Sigmoid colon (tissue), 6 donors: ENCODE measurements at regions not wholly inside any gene's neighbourhood (a gene's known extent, or its start where the extent isn't known, plus 50 kb on each side); places are given as distances from the start of the nearest gene placed in this dataset.

Experiments used
- DNase-seq: peaks from one replicate; pipeline ENCODE4 v3.0.0-alpha.2; 2019
- H3K27ac ChIP-seq, 4 donors: fragments of 200-600 bp; sonication (generic); one replicate each; pipeline ENCODE4 v1.5.1; 2016 to 2019; ENCODE audit warnings: mild to moderate bottlenecking in 1 of 4
- H3K27me3 ChIP-seq, 3 donors: fragments of 200-600 bp; sonication (generic); one replicate each; pipeline ENCODE4 v1.5.1; 2019; ENCODE audit warnings: mild to moderate bottlenecking in 1 of 3
- H3K36me3 ChIP-seq, 4 donors: fragments of 200-600 bp; sonication (generic); one replicate each; pipeline ENCODE4 v1.5.1; 2016 to 2019
- H3K4me1 ChIP-seq, 4 donors: fragments of 200-600 bp; sonication (generic); one replicate each; pipeline ENCODE4 v1.5.1; 2017 to 2019
- H3K4me3 ChIP-seq, 4 donors: fragments of 200-600 bp; sonication (generic); one replicate each; pipeline ENCODE4 v1.5.1; 2017 to 2019; ENCODE audit warnings: mild to moderate bottlenecking in 2 of 4, moderate library complexity in 1 of 4
- H3K9me3 ChIP-seq, 4 donors: fragments of 200-600 bp in 3 of 4; sonication (generic) in 3 of 4; one replicate each; pipeline versions ENCODE4 v1.5.1 to v1.6.1; 2013 to 2019
- CTCF ChIP-seq, 4 experiments: fragments of 450-650 bp in 3 of 4; fragments of 200-600 bp in 1 of 4; IDR thresholded peaks; one replicate each; pipeline ENCODE4 v1.5.1; 2016 to 2019; ENCODE audit warnings: antibody characterized with exemption in 4 of 4, mild to moderate bottlenecking in 3 of 4, moderate library complexity in 2 of 4
- EP300 ChIP-seq, 4 donors: sonication (generic); formaldehyde crosslinking; IDR thresholded peaks; one replicate each; pipeline ENCODE4 v1.6.1; 2017; ENCODE audit warnings: antibody characterized with exemption in 4 of 4
- POLR2A ChIP-seq, 2 donors: fragments of 450-650 bp; IDR thresholded peaks; one replicate each; pipeline ENCODE4 v1.6.1; 2016; ENCODE audit warnings: antibody characterized with exemption in 2 of 2, mild to moderate bottlenecking in 2 of 2, moderate library complexity in 2 of 2
- POLR2AphosphoS5 ChIP-seq, 4 donors: sonication (generic); formaldehyde crosslinking; IDR thresholded peaks; one replicate each; pipeline ENCODE4 v1.6.1; 2017; ENCODE audit warnings: antibody characterized with exemption in 4 of 4
- WGBS, 2 donors: extraction: QIAGEN DNeasy Blood & Tissue Kit; methylation state at CpG; one replicate each; pipeline ENCODE4 v1.1.7; 2013; 5-methylcytosine and 5-hydroxymethylcytosine counted together
- intact Hi-C: fragments of 100-400 bp; cut with DNase I; formaldehyde crosslinking; loops from one replicate; pipeline ENCODE4 v1.15.1; 2023
- donor health status: healthy with polysubstance abuse.
- donor health status: healthy.

- no peaks in the 10 kb centered on the region for H3K4me1 ChIP-seq
- WGBS, 2 donors: 78 to 81% methylated on average over 2 of the region's 2 CpGs
- H3K27me3 ChIP-seq: no peaks in the 10 kb centered on the region
- DNase-seq: no peak
- H3K27ac ChIP-seq: no peak overlapping the region
- TF ChIP-seq CTCF (IDR thresholded peaks at IDR 0.05): no peak
- TF ChIP-seq EP300 (IDR thresholded peaks at IDR 0.05): no peak
- no peak for TF ChIP-seq POLR2A (IDR thresholded peaks at IDR 0.05)
- TF ChIP-seq POLR2AphosphoS5 (IDR thresholded peaks at IDR 0.05): no peak
- intact Hi-C loops: no loop called here
- H3K9me3 ChIP-seq: peaks cover 0 to 6% (median 0%) of the 10 kb centered on the region in 4 donors
- H3K4me3 ChIP-seq: no peak overlapping the region
- H3K36me3 ChIP-seq: no peaks in the 10 kb centered on the region
Observed at GRCh38 chr2:81462420-81462819, 1157.9 kb upstream of the LRRTM1 start.

- no peaks in the 10 kb centered on the region for H3K36me3 ChIP-seq
- H3K4me1 ChIP-seq: no peaks in the 10 kb centered on the region
- H3K4me3 ChIP-seq: no peak overlapping the region
- no peaks in the 10 kb centered on the region for H3K9me3 ChIP-seq
- no peak overlapping the region for H3K27ac ChIP-seq
- 0 to 34% methylated on average over 1 of the region's 1 CpG for WGBS, 2 donors
- H3K27me3 ChIP-seq: no peaks in the 10 kb centered on the region
- intact Hi-C loops: no loop called here
- TF ChIP-seq CTCF (IDR thresholded peaks at IDR 0.05) (no peak), POLR2AphosphoS5 (IDR thresholded peaks at IDR 0.05) (no peak), POLR2A (IDR thresholded peaks at IDR 0.05) (no peak), EP300 (IDR thresholded peaks at IDR 0.05) (no peak)
- DNase-seq: no peak
Observed at GRCh38 chr2:81445176-81445575, 1140.6 kb upstream of the LRRTM1 start.

- Histone ChIP-seq H3K27ac (no peak overlapping the region), H3K4me3 (no peak overlapping the region), H3K9me3 (no peaks in the 10 kb centered on the region), H3K36me3 (no peaks in the 10 kb centered on the region), H3K4me1 (peaks cover 0 to 7% (median 3%) of the 10 kb centered on the region in 4 donors), H3K27me3 (no peaks in the 10 kb centered on the region)
- no peak for TF ChIP-seq EP300 (IDR thresholded peaks at IDR 0.05)
- TF ChIP-seq POLR2A (IDR thresholded peaks at IDR 0.05): no peak
- no peak for TF ChIP-seq CTCF (IDR thresholded peaks at IDR 0.05)
- no peak for TF ChIP-seq POLR2AphosphoS5 (IDR thresholded peaks at IDR 0.05)
- DNase-seq: no peak
- 90% methylated on average over 4 of the region's 4 CpGs for whole genome bisulfite sequencing, 2 donors
- intact Hi-C loops: no loop called here
Observed at GRCh38 chr2:81437456-81438000, 1133.0 kb upstream of the LRRTM1 start.

GRCh38 chr2:81436256-81436655, 1131.7 kb upstream of the LRRTM1 start:
- intact Hi-C loops: no loop called here
- WGBS, 2 donors: 58 to 61% methylated on average over 6 of the region's 6 CpGs
- TF ChIP-seq POLR2AphosphoS5 (IDR thresholded peaks at IDR 0.05) (no peak), CTCF (IDR thresholded peaks at IDR 0.05) (no peak), EP300 (IDR thresholded peaks at IDR 0.05) (no peak), POLR2A (IDR thresholded peaks at IDR 0.05) (no peak)
- DNase-seq: no peak
- Histone ChIP-seq H3K4me3 (no peak overlapping the region), H3K9me3 (no peaks in the 10 kb centered on the region), H3K36me3 (no peaks in the 10 kb centered on the region), H3K4me1 (peaks cover 0 to 7% (median 3%) of the 10 kb centered on the region in 4 donors), H3K27ac (no peak overlapping the region), H3K27me3 (no peaks in the 10 kb centered on the region)

- no peaks in the 10 kb centered on the region for H3K36me3 ChIP-seq
- H3K9me3 ChIP-seq: no peaks in the 10 kb centered on the region
- no peak overlapping the region for H3K27ac ChIP-seq
- 51 to 61% methylated on average over 3 of the region's 3 CpGs for WGBS, 2 donors
- no peaks in the 10 kb centered on the region for H3K4me1 ChIP-seq
- no peak overlapping the region for H3K4me3 ChIP-seq
- DNase-seq: no peak
- intact Hi-C loops: no loop called here
- H3K27me3 ChIP-seq: no peaks in the 10 kb centered on the region
- TF ChIP-seq POLR2A (IDR thresholded peaks at IDR 0.05): no peak
- TF ChIP-seq CTCF (IDR thresholded peaks at IDR 0.05): no peak
- TF ChIP-seq POLR2AphosphoS5 (IDR thresholded peaks at IDR 0.05): no peak
- no peak for TF ChIP-seq EP300 (IDR thresholded peaks at IDR 0.05)
Observed at GRCh38 chr2:81412681-81413080, 1108.1 kb upstream of the LRRTM1 start.
